HepG2 (cell line): ENCODE measurements at regions not wholly inside any gene's neighbourhood (a gene's known extent, or its start where the extent isn't known, plus 50 kb on each side); places are given as distances from the start of the nearest gene placed in this dataset.
"Not testable (repeated sequence)": the region's sequence is repeated elsewhere in the genome, so short reads cannot be mapped to it uniquely, and the experiment has no call there.

Experiments used
- ATAC-seq: fragments of 200-7000 bp; cut with Tn5 transposase; 3 replicates; pipeline ENCODE4 v1.9.1; 2020; ENCODE audit warnings: mild to moderate bottlenecking, moderate library complexity
- BruUV-seq: library from RNA; stranded (reverse); fragments of 400-500 nt; replicated peaks from 2 replicates; lab custom pipeline; 2021; lab: Mats Ljungman, UMichigan
- CTCF ChIA-PET: fragments of 300-600 bp; formaldehyde crosslinking; extraction: SDS; loops from one replicate; lab custom pipeline; 2021; ENCODE audit warnings: low total read pairs, inconsistent platforms, low intra/inter-chr PET ratio; lab: Yijun Ruan, JAX
- POLR2A ChIA-PET: fragments of 350-600 bp; sonication (Branson Sonifier 250); formaldehyde crosslinking; loops from one replicate; lab custom pipeline; 2020; ENCODE audit warnings: antibody characterized with exemption, inconsistent platforms; lab: Yijun Ruan, JAX
- DNase-seq: peaks from one replicate; pipeline ENCODE4 v3.0.0-alpha.2; 2015; ENCODE audit warnings: low spot score
- FAIRE-seq: peaks from 3 replicates; lab custom pipeline; 2011; peaks lifted over from hg19 to GRCh38; lab: Jason Lieb, UNC
- H2AFZ ChIP-seq: one replicate; pipeline ENCODE4 v1.6.1; 2011; ENCODE audit warnings: low read length, inconsistent platforms
- H3K27ac ChIP-seq: fragments of 300-600 bp; 3 replicates; pipeline ENCODE4 v1.8.0; 2011; ENCODE audit warnings: mixed run types, mild to moderate bottlenecking, mixed read lengths, low read length, inconsistent platforms; ENCODE audit not compliant: insufficient read depth; ENCODE audit errors: extremely low read length
- H3K27me3 ChIP-seq, 2 experiments: fragments of 200-600 bp in 1 of 2; 2 replicates in 1 of 2; 3 replicates in 1 of 2; pipeline versions ENCODE4 v1.6.0 to v1.8.0; 2011; ENCODE audit warnings: low read length in 2 of 2, mild to moderate bottlenecking in 2 of 2, moderate library complexity in 2 of 2, inconsistent platforms in 1 of 2; ENCODE audit not compliant: insufficient read depth in 2 of 2, control insufficient read depth in 1 of 2
- H3K36me3 ChIP-seq, 2 experiments: fragments of 200-600 bp in 1 of 2; replicated peaks in 1 of 2; 2 replicates in 1 of 2; 3 replicates in 1 of 2; pipeline versions ENCODE4 v1.5.1 to v1.8.0; 2011; ENCODE audit warnings: low read length in 2 of 2, inconsistent platforms in 1 of 2; ENCODE audit not compliant: insufficient read depth in 2 of 2, control insufficient read depth in 1 of 2
- H3K4me1 ChIP-seq: 2 replicates; pipeline ENCODE4 v1.5.1; 2012; ENCODE audit warnings: low read length, inconsistent platforms; ENCODE audit not compliant: insufficient read depth
- H3K4me2 ChIP-seq: 2 replicates; pipeline ENCODE4 v1.6.0; 2011; ENCODE audit warnings: low read depth, low read length, inconsistent platforms
- H3K4me3 ChIP-seq, 3 experiments: fragments of 200-600 bp in 1 of 3; sonication (generic), shearing (Covaris generic) in 1 of 3; replicated peaks in 1 of 3; 2 replicates each; pipeline ENCODE4 v1.5.1; 2011 to 2016; ENCODE audit warnings: low read length in 3 of 3, inconsistent platforms in 2 of 3, low read depth in 2 of 3, mild to moderate bottlenecking in 2 of 3, control low read depth in 1 of 3, mixed read lengths in 1 of 3; ENCODE audit not compliant: insufficient read depth in 1 of 3
- H3K79me2 ChIP-seq: one replicate; pipeline ENCODE4 v1.6.1; 2011; ENCODE audit warnings: low read length, inconsistent platforms; ENCODE audit not compliant: insufficient read depth
- H3K9ac ChIP-seq: 2 replicates; pipeline ENCODE4 v1.6.0; 2011; ENCODE audit warnings: mild to moderate bottlenecking, low read depth, low read length, inconsistent platforms; ENCODE audit not compliant: insufficient read depth
- H3K9me3 ChIP-seq: 2 replicates; pipeline ENCODE4 v1.5.1; 2012; ENCODE audit warnings: mild to moderate bottlenecking, low read length
- H4K20me1 ChIP-seq: 2 replicates; pipeline ENCODE4 v1.6.0; 2011; ENCODE audit warnings: inconsistent platforms, mild to moderate bottlenecking, low read length, moderate library complexity; ENCODE audit not compliant: insufficient read depth
- ARNT ChIP-seq: fragments of 450-650 bp; IDR thresholded peaks from 2 replicates; pipeline ENCODE4 v1.6.1; 2017
- ATF7 ChIP-seq, 2 experiments: fragments of 450-650 bp in 1 of 2; sonication (generic) in 1 of 2; formaldehyde crosslinking in 1 of 2; IDR thresholded peaks; 2 replicates each; pipeline versions ENCODE4 v1.4.0 to v1.6.1; 2016 to 2020; ENCODE audit warnings: antibody characterized with exemption in 1 of 2, mild to moderate bottlenecking in 1 of 2, missing genetic modification reagents in 1 of 2
- FOXA1 ChIP-seq, 2 experiments: fragments of 450-650 bp in 1 of 2; sonication (generic) in 1 of 2; formaldehyde crosslinking in 1 of 2; IDR thresholded peaks; 2 replicates each; pipeline versions ENCODE4 v1.4.0 to v1.6.1; 2016 to 2020; ENCODE audit warnings: missing genetic modification reagents in 1 of 2
- IKZF1 ChIP-seq: fragments of 450-650 bp; IDR thresholded peaks from 2 replicates; pipeline ENCODE4 v1.7.1; 2016
- JUNB ChIP-seq: sonication (generic); formaldehyde crosslinking; IDR thresholded peaks from 2 replicates; pipeline ENCODE4 v1.8.0; 2022; ENCODE audit warnings: missing genetic modification reagents, mild to moderate bottlenecking, borderline replicate concordance
- NFRKB ChIP-seq: fragments of 450-650 bp; IDR thresholded peaks from 2 replicates; pipeline ENCODE4 v1.6.1; 2017
- PLRG1 ChIP-seq: fragments of 450-650 bp; conservative IDR thresholded peaks from 2 replicates; pipeline ENCODE4 v1.6.1; 2016
- SOX6 ChIP-seq, 2 experiments: fragments of 450-650 bp in 1 of 2; sonication (generic) in 1 of 2; formaldehyde crosslinking in 1 of 2; IDR thresholded peaks; 2 replicates each; pipeline versions ENCODE4 v1.4.0 to v1.6.1; 2017 to 2020; ENCODE audit warnings: antibody characterized with exemption in 1 of 2, mild to moderate bottlenecking in 1 of 2, missing genetic modification reagents in 1 of 2
- TFDP1 ChIP-seq: IDR thresholded peaks from 2 replicates; pipeline ENCODE4 v1.6.1; 2016; ENCODE audit warnings: missing compliant biosample characterization, missing genetic modification reagents, borderline replicate concordance
- ZNF282 ChIP-seq: fragments of 450-650 bp; IDR thresholded peaks from 2 replicates; pipeline ENCODE4 v1.6.1; 2018; ENCODE audit not compliant: partially characterized antibody
- WGBS: methylation state at CpG from one replicate; pipeline ENCODE4 v1.1.6; 2017; ENCODE audit warnings: low lambda C conversion rate; 5-methylcytosine and 5-hydroxymethylcytosine counted together
- in situ Hi-C: cut with HindIII; loops from 2 replicates; pipeline ENCODE4 v1.10.0; 2017; ENCODE audit warnings: low pct_unique_long_range_greater_than_20kb; ENCODE audit not compliant: extremely low pct_ligation_motif_present
- intact Hi-C: fragments of 100-400 bp; cut with micrococcal nuclease; formaldehyde crosslinking; loops from one replicate; pipeline ENCODE4 v1.10.0; 2022; ENCODE audit not compliant: unreplicated experiment

- H3K79me2 ChIP-seq, H2AFZ ChIP-seq, CTCF ChIA-PET, DNase-seq, FAIRE-seq, H3K27me3 ChIP-seq, H3K4me3 ChIP-seq, H3K36me3 ChIP-seq, BruUV-seq, H3K4me1 ChIP-seq, H3K27ac ChIP-seq, H3K9me3 ChIP-seq, POLR2A ChIA-PET, H3K9ac ChIP-seq, ATAC-seq, in situ Hi-C loops, H3K4me2 ChIP-seq, H4K20me1 ChIP-seq, intact Hi-C loops: not testable (repeated sequence)
- WGBS = no CpG with 5 or more reads among the region's 20 CpGs
These were observed 31055.5 kb downstream of the CDY1 start for GRCh38 chrY:56677444-56677843.

- not testable (repeated sequence) for H3K4me3 ChIP-seq, DNase-seq
These were observed 31056.2 kb downstream of the CDY1 start for GRCh38 chrY:56678046-56678626.

GRCh38 chrY:56685381-56685780 is 31063.5 kb downstream of the CDY1 start:
- DNase-seq; H3K4me1 ChIP-seq; H2AFZ ChIP-seq; H3K36me3 ChIP-seq; BruUV-seq; intact Hi-C loops; H3K79me2 ChIP-seq; FAIRE-seq; H3K9me3 ChIP-seq; H3K27me3 ChIP-seq; H3K9ac ChIP-seq; H3K27ac ChIP-seq; H3K4me3 ChIP-seq; ATAC-seq; POLR2A ChIA-PET; H4K20me1 ChIP-seq; CTCF ChIA-PET; in situ Hi-C loops; H3K4me2 ChIP-seq; TF ChIP-seq SOX6, FOXA1, ATF7 (CRISPR knock-in tag; IDR thresholded peaks at IDR 0.05): not testable (repeated sequence)
- 2% methylated on average over 2 of the region's 6 CpGs for WGBS
- TF ChIP-seq ZNF282 (peak; percentile 99), ARNT (peak; percentile 97), TFDP1 (CRISPR knock-in tag) (0 out of 2 replicates have a peak, but pooled peaks have one; percentile 22), PLRG1 (peak; percentile 100; the same call in 1 of the 2 replicates), SOX6 (IDR thresholded peaks at IDR 0.05) (peak; percentile 92; the same call in 1 of the 2 replicates), IKZF1 (peak; percentile 97), FOXA1 (IDR thresholded peaks at IDR 0.05) (peak; percentile 58), ATF7 (IDR thresholded peaks at IDR 0.05) (peak; percentile 44), JUNB (CRISPR knock-in tag) (peak; percentile 51; the same call in 1 of the 2 replicates), NFRKB (peak; percentile 78)

More at GRCh38 chrY:56678046-56678626, 31056.2 kb downstream of the CDY1 start:
- FAIRE-seq, H3K27me3 ChIP-seq, H3K27ac ChIP-seq, H4K20me1 ChIP-seq, H3K36me3 ChIP-seq, CTCF ChIA-PET, POLR2A ChIA-PET, H3K9ac ChIP-seq, H3K4me1 ChIP-seq, intact Hi-C loops, H3K9me3 ChIP-seq, H3K4me2 ChIP-seq, H2AFZ ChIP-seq, H3K79me2 ChIP-seq, ATAC-seq, in situ Hi-C loops, BruUV-seq: not testable (repeated sequence)
- WGBS = 0% methylated on average over 2 of the region's 10 CpGs
